ENCODE measurements at regions not wholly inside any gene's neighbourhood (a gene's known extent, or its start where the extent isn't known, plus 50 kb on each side); places are given as distances from the start of the nearest gene placed in this dataset.

- no peaks in the 10 kb centered on the region for H3K27me3 ChIP-seq (ENCODE audit: control insufficient read depth, insufficient read depth, low read length)
- no peak for FAIRE-seq
- H3K9me3 ChIP-seq (ENCODE audit: control insufficient read depth in 2 of 3, insufficient read depth in 1 of 3, low read length in 3 of 3) = no peaks in the 10 kb centered on the region
- DNase-seq = no peak
- no peak overlapping the region for H3K4me3 ChIP-seq (ENCODE audit: low read length in 3 of 3)
- TF ChIP-seq CTCF (IDR thresholded peaks at IDR 0.05; ENCODE audit: borderline replicate concordance, extremely low read depth, insufficient read depth) = no peak
- no peaks in the 10 kb centered on the region for H3K36me3 ChIP-seq (ENCODE audit: control insufficient read depth in 2 of 3, insufficient read depth in 3 of 3, low read length in 3 of 3)
- H3K27ac ChIP-seq (ENCODE audit: low read depth in 2 of 2, low read length in 2 of 2) = no peak overlapping the region
- intact Hi-C loops (cut with DNase I) = no loop called here
- H3K9ac ChIP-seq (ENCODE audit: low read length in 3 of 3) = no peak overlapping the region
- H3K4me1 ChIP-seq (ENCODE audit: control insufficient read depth in 2 of 3, insufficient read depth in 2 of 3, low read depth in 1 of 3, low read length in 3 of 3) = no peaks in the 10 kb centered on the region
Measured at GRCh38 chr20:57806975-57807374, 97.2 kb upstream of the PMEPA1 start.

- Histone ChIP-seq H3K9me3 (ENCODE audit: control insufficient read depth in 2 of 3, insufficient read depth in 1 of 3, low read length in 3 of 3) (no peaks in the 10 kb centered on the region), H3K27ac (ENCODE audit: low read depth in 2 of 2, low read length in 2 of 2) (no peak overlapping the region), H3K27me3 (ENCODE audit: control insufficient read depth, insufficient read depth, low read length) (no peaks in the 10 kb centered on the region), H3K36me3 (ENCODE audit: control insufficient read depth in 2 of 3, insufficient read depth in 3 of 3, low read length in 3 of 3) (no peaks in the 10 kb centered on the region), H3K4me3 (ENCODE audit: low read length in 3 of 3) (no peak overlapping the region), H3K4me1 (ENCODE audit: control insufficient read depth in 2 of 3, insufficient read depth in 2 of 3, low read depth in 1 of 3, low read length in 3 of 3) (no peaks in the 10 kb centered on the region), H3K9ac (ENCODE audit: low read length in 3 of 3) (no peak overlapping the region)
- intact Hi-C loops (cut with DNase I) = no loop called here
- no peak for TF ChIP-seq CTCF (IDR thresholded peaks at IDR 0.05; ENCODE audit: borderline replicate concordance, extremely low read depth, insufficient read depth)
- DNase-seq (no peak), FAIRE-seq (no peak)
Measured at GRCh38 chr20:57806476-57806875, 96.7 kb upstream of the PMEPA1 start.

GRCh38 chr20:57805747-57806146 is 95.9 kb upstream of the PMEPA1 start:
- Histone ChIP-seq H3K27ac (ENCODE audit: low read depth in 2 of 2, low read length in 2 of 2) (no peak overlapping the region), H3K36me3 (ENCODE audit: control insufficient read depth in 2 of 3, insufficient read depth in 3 of 3, low read length in 3 of 3) (no peaks in the 10 kb centered on the region), H3K9me3 (ENCODE audit: control insufficient read depth in 2 of 3, insufficient read depth in 1 of 3, low read length in 3 of 3) (no peaks in the 10 kb centered on the region), H3K4me3 (ENCODE audit: low read length in 3 of 3) (no peak overlapping the region), H3K9ac (ENCODE audit: low read length in 3 of 3) (no peak overlapping the region), H3K4me1 (ENCODE audit: control insufficient read depth in 2 of 3, insufficient read depth in 2 of 3, low read depth in 1 of 3, low read length in 3 of 3) (no peaks in the 10 kb centered on the region), H3K27me3 (ENCODE audit: control insufficient read depth, insufficient read depth, low read length) (no peaks in the 10 kb centered on the region)
- TF ChIP-seq CTCF (IDR thresholded peaks at IDR 0.05; ENCODE audit: borderline replicate concordance, extremely low read depth, insufficient read depth) = no peak
- FAIRE-seq (no peak), DNase-seq (no peak)
- intact Hi-C loops (cut with DNase I) = no loop called here

Data from kidney (tissue), 13 donors.